LNCaP clone FGC (cell line): ENCODE measurements at regions not wholly inside any gene's neighbourhood (a gene's known extent, or its start where the extent isn't known, plus 50 kb on each side); places are given as distances from the start of the nearest gene placed in this dataset.
A peak's percentile ranks its signal among the peaks of the same experiment; 100 is the strongest.

ENCODE experiments used
- DNase-seq: peaks from one replicate; pipeline ENCODE4 v3.0.0-alpha.2; 2011; ENCODE audit warnings: low read depth
- H3K4me3 ChIP-seq: 2 replicates; pipeline ENCODE4 v1.5.1; 2011; ENCODE audit warnings: mild to moderate bottlenecking, low read depth, low read length, control low read depth
- TF ChIP-seq, protein P1 (sequence below): IDR thresholded peaks from 2 replicates; pipeline ENCODE4 v1.5.1; 2012; ENCODE audit warnings: mild to moderate bottlenecking; ENCODE audit not compliant: control insufficient read depth, insufficient read depth; ENCODE audit errors: extremely low read depth

DNA sequence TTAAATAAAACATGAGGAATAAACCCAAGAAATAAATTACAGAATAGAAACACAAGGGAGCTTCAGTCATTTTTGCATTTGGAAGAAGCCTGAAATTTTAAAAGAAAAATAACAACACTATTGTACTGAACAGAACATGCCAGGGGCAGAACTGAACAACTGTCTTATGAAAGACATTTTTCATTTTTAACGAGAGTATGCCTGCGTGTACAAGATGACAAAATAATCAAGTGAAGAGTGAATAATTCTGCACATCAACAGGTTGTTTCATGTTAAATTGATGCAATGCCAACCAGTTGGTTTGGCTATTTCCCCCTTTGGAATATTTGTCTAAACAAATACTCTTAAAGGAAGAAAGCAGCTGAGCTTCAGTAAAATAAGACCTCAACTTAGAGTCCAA lies 103.3 kb upstream of the BTG1 start:
- no peak overlapping the region for H3K4me3 ChIP-seq
- DNase-seq: no peak
- TF ChIP-seq, protein P1, sequence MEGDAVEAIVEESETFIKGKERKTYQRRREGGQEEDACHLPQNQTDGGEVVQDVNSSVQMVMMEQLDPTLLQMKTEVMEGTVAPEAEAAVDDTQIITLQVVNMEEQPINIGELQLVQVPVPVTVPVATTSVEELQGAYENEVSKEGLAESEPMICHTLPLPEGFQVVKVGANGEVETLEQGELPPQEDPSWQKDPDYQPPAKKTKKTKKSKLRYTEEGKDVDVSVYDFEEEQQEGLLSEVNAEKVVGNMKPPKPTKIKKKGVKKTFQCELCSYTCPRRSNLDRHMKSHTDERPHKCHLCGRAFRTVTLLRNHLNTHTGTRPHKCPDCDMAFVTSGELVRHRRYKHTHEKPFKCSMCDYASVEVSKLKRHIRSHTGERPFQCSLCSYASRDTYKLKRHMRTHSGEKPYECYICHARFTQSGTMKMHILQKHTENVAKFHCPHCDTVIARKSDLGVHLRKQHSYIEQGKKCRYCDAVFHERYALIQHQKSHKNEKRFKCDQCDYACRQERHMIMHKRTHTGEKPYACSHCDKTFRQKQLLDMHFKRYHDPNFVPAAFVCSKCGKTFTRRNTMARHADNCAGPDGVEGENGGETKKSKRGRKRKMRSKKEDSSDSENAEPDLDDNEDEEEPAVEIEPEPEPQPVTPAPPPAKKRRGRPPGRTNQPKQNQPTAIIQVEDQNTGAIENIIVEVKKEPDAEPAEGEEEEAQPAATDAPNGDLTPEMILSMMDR: no peak

DNA sequence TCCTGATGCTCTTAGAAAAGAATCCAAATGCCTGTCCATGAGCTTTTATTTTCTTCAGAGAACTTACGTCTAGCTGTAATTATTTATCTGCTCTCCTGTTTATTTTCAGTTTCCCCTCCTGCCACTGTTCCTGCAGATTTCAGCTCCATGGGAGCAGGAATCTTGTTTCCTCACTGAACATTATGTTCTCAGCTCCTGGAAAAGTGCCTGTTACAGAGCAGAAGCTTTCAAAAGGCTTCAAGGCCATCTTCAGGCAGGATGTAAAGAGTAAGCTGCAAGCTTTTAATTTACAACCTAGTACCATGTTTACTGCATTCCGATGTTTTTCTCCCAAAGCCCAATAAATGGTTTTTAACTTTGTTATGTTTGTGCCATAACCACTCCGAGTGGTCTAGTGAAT lies 98.4 kb upstream of the BTG1 start:
- TF ChIP-seq, protein P1: peak; percentile 34; the same call in 1 of the 2 replicates

GRCh38 chr12:92242907-92243306 lies 97.3 kb upstream of the BTG1 start:
- TF ChIP-seq, protein P1: no peak
- no peak overlapping the region for H3K4me3 ChIP-seq
- no peak for DNase-seq

More for the DNA sequence above, 98.4 kb upstream of the BTG1 start:
- DNase-seq: peak; percentile 83
- no peak overlapping the region for H3K4me3 ChIP-seq

DNA sequence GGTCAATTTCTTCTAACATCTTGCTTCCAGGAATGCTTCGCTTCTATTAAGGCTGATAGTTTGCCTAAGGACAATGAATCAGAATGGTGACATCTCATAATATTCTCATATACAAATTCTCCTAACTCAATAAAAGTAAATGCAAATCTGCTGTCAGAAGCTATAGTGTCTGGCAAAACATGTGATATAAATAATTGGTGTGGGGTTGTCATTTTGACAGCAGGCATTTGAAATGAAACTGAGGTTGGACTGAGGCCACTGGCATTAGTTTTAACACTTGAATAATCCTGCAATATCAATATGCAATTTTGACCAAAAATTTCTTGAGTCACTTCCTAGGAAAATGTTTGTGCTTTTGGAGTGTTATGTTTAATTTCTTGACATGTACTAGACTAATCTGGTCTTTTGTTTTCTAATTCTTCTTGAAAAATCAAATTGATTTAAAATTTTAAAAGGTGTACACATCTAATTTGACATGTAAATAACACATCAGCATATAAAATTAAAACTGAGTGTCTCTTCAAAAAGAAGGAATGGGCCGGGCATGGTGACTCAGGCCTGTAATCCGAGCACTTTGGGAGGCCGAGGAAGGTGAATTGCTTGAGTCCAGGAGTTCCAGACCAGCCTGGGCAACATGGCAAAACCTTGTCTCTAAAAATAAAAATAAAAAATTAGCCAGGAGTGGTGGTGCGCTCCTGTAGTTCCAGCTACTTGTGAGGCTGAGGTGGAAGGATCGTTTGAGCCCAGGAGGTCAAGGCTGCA lies 92.3 kb upstream of the BTG1 start:
- DNase-seq: no peak
- no peak overlapping the region for H3K4me3 ChIP-seq
- TF ChIP-seq, protein P1: no peak

DNA sequence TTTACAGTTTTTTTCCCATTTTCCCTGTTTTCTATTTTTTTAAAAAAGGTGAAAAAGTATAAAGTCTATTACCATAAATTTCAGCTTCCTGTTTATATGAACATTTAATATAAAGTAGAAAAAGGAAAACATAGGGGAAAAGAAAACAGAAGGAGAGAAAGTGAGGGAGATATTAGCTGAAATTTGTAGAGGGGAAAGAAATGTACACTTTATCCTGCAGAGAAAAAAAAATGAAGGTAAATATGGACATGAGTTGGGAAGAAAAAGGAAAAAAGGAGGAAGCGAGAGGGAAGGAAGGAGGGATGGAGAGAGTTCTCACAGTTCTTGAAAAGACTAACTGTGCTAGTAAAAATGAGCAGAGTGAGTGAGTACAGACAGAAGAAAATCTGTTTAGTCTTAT lies 91.6 kb upstream of the BTG1 start:
- no peak overlapping the region for H3K4me3 ChIP-seq
- TF ChIP-seq, protein P1: no peak
- no peak for DNase-seq

GRCh38 chr12:92235703-92236472 lies 90.2 kb upstream of the BTG1 start:
- TF ChIP-seq, protein P1: no peak
- H3K4me3 ChIP-seq: no peak overlapping the region
- no peak for DNase-seq
